ENCODE measurements at regions not wholly inside any gene's neighbourhood (a gene's known extent, or its start where the extent isn't known, plus 50 kb on each side); places are given as distances from the start of the nearest gene placed in this dataset.

GRCh38 chr4:105022811-105023667, 123.6 kb upstream of the TET2 start:
- Histone ChIP-seq H3K9me3 (ENCODE audit: insufficient read depth in 2 of 2, low read depth in 1 of 2, low read length in 1 of 2) (no peaks in the 10 kb centered on the region), H4K91ac (replicated peaks; ENCODE audit: insufficient read length, low read length) (no peak overlapping the region), H3K79me2 (ENCODE audit: control insufficient read depth in 1 of 2, insufficient read depth in 2 of 2, low read length in 2 of 2) (no peaks in the 10 kb centered on the region), H3K14ac (ENCODE audit: insufficient read length) (no peak overlapping the region), H3K27me3 (replicated peaks in 1 of 4; ENCODE audit: control insufficient read depth in 3 of 4, extremely low read depth in 1 of 4, insufficient read depth in 3 of 4, low read length in 3 of 4) (no peaks in the 10 kb centered on the region), H2BK5ac (ENCODE audit: low read depth, low read length) (no peak overlapping the region), H2BK120ac (replicated peaks; ENCODE audit: low read depth, low read length) (no peak overlapping the region), H2BK15ac (ENCODE audit: low read length) (no peak overlapping the region), H3K4me3 (ENCODE audit: extremely low read depth in 1 of 4, insufficient read depth in 2 of 4, low read depth in 3 of 4, low read length in 4 of 4) (no peak overlapping the region), H3K23ac (ENCODE audit: insufficient read length) (no peak overlapping the region), H2BK20ac (ENCODE audit: low read length) (no peak overlapping the region), H4K20me1 (replicated peaks in 1 of 2; ENCODE audit: control insufficient read depth in 1 of 2, insufficient read depth in 2 of 2, low read length in 2 of 2) (no peaks in the 10 kb centered on the region), H2AFZ (ENCODE audit: low read length) (0 out of 2 replicates have a peak overlapping the region, but pooled peaks have one; percentile 37), H3K4ac (replicated peaks; ENCODE audit: insufficient read length, low read depth, low read length) (no peak overlapping the region), H4K8ac (ENCODE audit: extremely low read depth, insufficient read depth, low read length) (0 out of 2 replicates have a peak overlapping the region, but pooled peaks have one; percentile 23), H3K36me3 (ENCODE audit: control insufficient read depth in 2 of 4, insufficient read depth in 4 of 4, low read length in 3 of 4) (no peaks in the 10 kb centered on the region), H3K27ac (ENCODE audit: low read depth, low read length) (no peak overlapping the region), H3K4me1 (replicated peaks in 1 of 4; ENCODE audit: control insufficient read depth in 3 of 4, insufficient read depth in 4 of 4, low read length in 3 of 4) (no peaks in the 10 kb centered on the region), H2AK5ac (ENCODE audit: low read depth, low read length) (no peak overlapping the region), H3K9ac (replicated peaks in 1 of 4; ENCODE audit: extremely low read depth in 1 of 4, low read depth in 3 of 4, low read length in 3 of 4) (no peak overlapping the region), H3K23me2 (ENCODE audit: low read depth, low read length) (no peaks in the 10 kb centered on the region), H3K18ac (ENCODE audit: extremely low read depth, low read length) (no peak overlapping the region), H2BK12ac (ENCODE audit: low read depth, low read length) (no peak overlapping the region), H3K79me1 (ENCODE audit: low read depth, low read length) (no peaks in the 10 kb centered on the region), H4K5ac (ENCODE audit: insufficient read length, low read depth, low read length) (no peak overlapping the region), H3K4me2 (ENCODE audit: insufficient read depth in 1 of 2, low read depth in 2 of 2, low read length in 2 of 2) (no peak overlapping the region), H3K56ac (replicated peaks; ENCODE audit: insufficient read length, low read depth, low read length) (no peak overlapping the region)
- ChIA-PET POLR2A (ENCODE audit: partially characterized antibody) (interaction anchor here (0.6 to 1.2 kb wide), 2 partner anchors 80 to 451 kb away, joined by 3 read pairs; partner anchors contain the start of gene PPA2), CTCF (ENCODE audit: partially characterized antibody) (interaction anchor here (1.2 kb wide), 1 partner anchor 267 kb away, joined by 3 read pairs; no protein-coding TSS in a partner anchor)
- DNase-seq (ENCODE audit: low read depth in 1 of 2, low spot score in 2 of 2) (no peak), FAIRE-seq (no peak)
- TF ChIP-seq SP1 (IDR thresholded peaks at IDR 0.05; ENCODE audit: low read depth, low read length) (no peak), MAFK (IDR thresholded peaks at IDR 0.05; ENCODE audit: low read depth, low read length) (no peak), CHD2 (IDR thresholded peaks at IDR 0.05; ENCODE audit: low read length) (no peak), E2F6 (IDR thresholded peaks at IDR 0.05) (no peak), EP300 (IDR thresholded peaks at IDR 0.05; ENCODE audit: borderline replicate concordance in 1 of 2, low read depth in 2 of 2, low read length in 2 of 2) (no peak), SP4 (IDR thresholded peaks at IDR 0.05; ENCODE audit: low read length) (no peak), GTF2F1 (IDR thresholded peaks at IDR 0.05; ENCODE audit: borderline replicate concordance, low read depth, low read length) (no peak), GABPA (IDR thresholded peaks at IDR 0.05; ENCODE audit: borderline replicate concordance, insufficient read depth, low read length) (no peak), TBP (IDR thresholded peaks at IDR 0.05; ENCODE audit: low read depth, low read length) (no peak), FOSL1 (IDR thresholded peaks at IDR 0.05; ENCODE audit: insufficient read depth, low read depth, low read length) (no peak)
- TF ChIP-seq, protein P1, sequence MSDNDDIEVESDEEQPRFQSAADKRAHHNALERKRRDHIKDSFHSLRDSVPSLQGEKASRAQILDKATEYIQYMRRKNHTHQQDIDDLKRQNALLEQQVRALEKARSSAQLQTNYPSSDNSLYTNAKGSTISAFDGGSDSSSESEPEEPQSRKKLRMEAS (IDR thresholded peaks at IDR 0.05): no peak
- 94% methylated on average over 6 of the region's 6 CpGs; no CpG with 5 or more reads in 1 of the 2 experiments for WGBS, 2 experiments (ENCODE audit: extremely low coverage in 1 of 2, insufficient coverage in 1 of 2, insufficient read length in 1 of 2, insufficient replicate concordance in 2 of 2, low coverage in 1 of 2, low lambda C conversion rate in 2 of 2, missing lambda C conversion rate in 1 of 2)

Data from H1 (cell line).